ENCODE measurements at regions not wholly inside any gene's neighbourhood (a gene's known extent, or its start where the extent isn't known, plus 50 kb on each side); places are given as distances from the start of the nearest gene placed in this dataset.

DNA sequence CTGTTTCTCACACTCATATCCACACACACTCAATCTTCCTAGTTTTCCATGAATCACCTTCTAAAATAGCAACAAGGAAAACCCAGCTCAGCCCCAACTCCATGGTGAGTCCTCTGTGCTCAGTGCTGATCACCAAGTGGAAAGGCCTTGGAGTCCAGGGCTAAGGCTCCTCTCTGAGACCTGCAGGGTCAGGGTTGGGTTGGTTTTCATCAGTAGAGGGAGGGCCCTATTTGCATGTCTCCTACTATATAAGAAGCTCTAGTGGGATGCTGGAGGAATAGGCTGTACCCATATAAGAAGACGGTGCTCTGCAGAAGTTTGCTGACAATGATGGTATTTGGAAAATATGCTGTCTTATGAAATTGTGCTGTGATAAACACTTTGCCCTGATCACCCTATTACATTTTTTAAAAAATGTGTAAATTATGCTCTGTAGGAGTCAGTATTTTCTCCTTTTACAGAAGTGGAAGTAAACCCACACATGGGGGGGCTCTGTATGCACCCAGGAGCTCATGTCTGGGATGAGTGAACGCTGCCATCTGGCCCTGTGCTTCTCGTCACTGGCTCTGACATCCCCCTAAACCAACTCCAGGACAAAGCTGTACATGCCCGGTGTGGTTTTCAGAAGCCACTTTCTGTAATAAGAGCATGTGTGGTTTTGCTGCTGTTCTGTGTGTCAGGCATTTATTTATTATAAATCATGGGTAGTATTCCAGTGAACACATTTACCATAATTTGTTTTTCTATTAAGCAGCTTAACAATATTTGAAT lies 536.3 kb downstream of the TMEM121 start:
- WGBS, result 49% methylated on average over 4 of the region's 4 CpGs
- Histone ChIP-seq H3K27me3 (ENCODE audit: control insufficient read depth in 4 of 4, insufficient read depth in 4 of 4, low read length in 3 of 4) (peaks cover 0 to 3% (median 2%) of the 10 kb centered on the region in 4 donors), H3K36me3 (ENCODE audit: control insufficient read depth in 4 of 4, insufficient read depth in 3 of 4, low read depth in 1 of 4, low read length in 3 of 4) (no peaks in the 10 kb centered on the region), H3K27ac (ENCODE audit: low read depth in 1 of 2, low read length in 2 of 2) (no peak overlapping the region), H3K4me1 (ENCODE audit: control insufficient read depth in 4 of 4, insufficient read depth in 4 of 4, low read length in 3 of 4) (no peaks in the 10 kb centered on the region), H3K9ac (ENCODE audit: low read depth in 1 of 2, low read length in 2 of 2) (no peak overlapping the region), H3K4me3 (ENCODE audit: low read depth in 1 of 3, low read length in 3 of 3) (no peak overlapping the region), H3K9me3 (ENCODE audit: control insufficient read depth in 4 of 4, low read length in 3 of 4) (no peaks in the 10 kb centered on the region)
- TF ChIP-seq RXRA (IDR thresholded peaks at IDR 0.05) (no peak), FOXA1 (IDR thresholded peaks at IDR 0.05) (no peak), JUND (IDR thresholded peaks at IDR 0.05) (no peak), NR2F2 (IDR thresholded peaks at IDR 0.05) (no peak), FOXA2 (IDR thresholded peaks at IDR 0.05) (no peak), TAF1 (conservative IDR thresholded peaks at IDR 0.05) (no peak), YY1 (IDR thresholded peaks at IDR 0.05) (no peak), HNF4A (conservative IDR thresholded peaks at IDR 0.05) (no peak), EGR1 (IDR thresholded peaks at IDR 0.05; ENCODE audit: low read depth in 2 of 2) (no peak)
- TF ChIP-seq, protein P1, sequence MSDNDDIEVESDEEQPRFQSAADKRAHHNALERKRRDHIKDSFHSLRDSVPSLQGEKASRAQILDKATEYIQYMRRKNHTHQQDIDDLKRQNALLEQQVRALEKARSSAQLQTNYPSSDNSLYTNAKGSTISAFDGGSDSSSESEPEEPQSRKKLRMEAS (IDR thresholded peaks at IDR 0.05), result no peak
- TF ChIP-seq, protein P2, sequence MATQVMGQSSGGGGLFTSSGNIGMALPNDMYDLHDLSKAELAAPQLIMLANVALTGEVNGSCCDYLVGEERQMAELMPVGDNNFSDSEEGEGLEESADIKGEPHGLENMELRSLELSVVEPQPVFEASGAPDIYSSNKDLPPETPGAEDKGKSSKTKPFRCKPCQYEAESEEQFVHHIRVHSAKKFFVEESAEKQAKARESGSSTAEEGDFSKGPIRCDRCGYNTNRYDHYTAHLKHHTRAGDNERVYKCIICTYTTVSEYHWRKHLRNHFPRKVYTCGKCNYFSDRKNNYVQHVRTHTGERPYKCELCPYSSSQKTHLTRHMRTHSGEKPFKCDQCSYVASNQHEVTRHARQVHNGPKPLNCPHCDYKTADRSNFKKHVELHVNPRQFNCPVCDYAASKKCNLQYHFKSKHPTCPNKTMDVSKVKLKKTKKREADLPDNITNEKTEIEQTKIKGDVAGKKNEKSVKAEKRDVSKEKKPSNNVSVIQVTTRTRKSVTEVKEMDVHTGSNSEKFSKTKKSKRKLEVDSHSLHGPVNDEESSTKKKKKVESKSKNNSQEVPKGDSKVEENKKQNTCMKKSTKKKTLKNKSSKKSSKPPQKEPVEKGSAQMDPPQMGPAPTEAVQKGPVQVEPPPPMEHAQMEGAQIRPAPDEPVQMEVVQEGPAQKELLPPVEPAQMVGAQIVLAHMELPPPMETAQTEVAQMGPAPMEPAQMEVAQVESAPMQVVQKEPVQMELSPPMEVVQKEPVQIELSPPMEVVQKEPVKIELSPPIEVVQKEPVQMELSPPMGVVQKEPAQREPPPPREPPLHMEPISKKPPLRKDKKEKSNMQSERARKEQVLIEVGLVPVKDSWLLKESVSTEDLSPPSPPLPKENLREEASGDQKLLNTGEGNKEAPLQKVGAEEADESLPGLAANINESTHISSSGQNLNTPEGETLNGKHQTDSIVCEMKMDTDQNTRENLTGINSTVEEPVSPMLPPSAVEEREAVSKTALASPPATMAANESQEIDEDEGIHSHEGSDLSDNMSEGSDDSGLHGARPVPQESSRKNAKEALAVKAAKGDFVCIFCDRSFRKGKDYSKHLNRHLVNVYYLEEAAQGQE (IDR thresholded peaks at IDR 0.05), result no peak
- TF ChIP-seq, protein P3, sequence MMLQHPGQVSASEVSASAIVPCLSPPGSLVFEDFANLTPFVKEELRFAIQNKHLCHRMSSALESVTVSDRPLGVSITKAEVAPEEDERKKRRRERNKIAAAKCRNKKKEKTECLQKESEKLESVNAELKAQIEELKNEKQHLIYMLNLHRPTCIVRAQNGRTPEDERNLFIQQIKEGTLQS (IDR thresholded peaks at IDR 0.05), result no peak
- TF ChIP-seq, protein P4, sequence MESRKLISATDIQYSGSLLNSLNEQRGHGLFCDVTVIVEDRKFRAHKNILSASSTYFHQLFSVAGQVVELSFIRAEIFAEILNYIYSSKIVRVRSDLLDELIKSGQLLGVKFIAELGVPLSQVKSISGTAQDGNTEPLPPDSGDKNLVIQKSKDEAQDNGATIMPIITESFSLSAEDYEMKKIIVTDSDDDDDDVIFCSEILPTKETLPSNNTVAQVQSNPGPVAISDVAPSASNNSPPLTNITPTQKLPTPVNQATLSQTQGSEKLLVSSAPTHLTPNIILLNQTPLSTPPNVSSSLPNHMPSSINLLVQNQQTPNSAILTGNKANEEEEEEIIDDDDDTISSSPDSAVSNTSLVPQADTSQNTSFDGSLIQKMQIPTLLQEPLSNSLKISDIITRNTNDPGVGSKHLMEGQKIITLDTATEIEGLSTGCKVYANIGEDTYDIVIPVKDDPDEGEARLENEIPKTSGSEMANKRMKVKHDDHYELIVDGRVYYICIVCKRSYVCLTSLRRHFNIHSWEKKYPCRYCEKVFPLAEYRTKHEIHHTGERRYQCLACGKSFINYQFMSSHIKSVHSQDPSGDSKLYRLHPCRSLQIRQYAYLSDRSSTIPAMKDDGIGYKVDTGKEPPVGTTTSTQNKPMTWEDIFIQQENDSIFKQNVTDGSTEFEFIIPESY (IDR thresholded peaks at IDR 0.05), result no peak
- TF ChIP-seq, protein P5, sequence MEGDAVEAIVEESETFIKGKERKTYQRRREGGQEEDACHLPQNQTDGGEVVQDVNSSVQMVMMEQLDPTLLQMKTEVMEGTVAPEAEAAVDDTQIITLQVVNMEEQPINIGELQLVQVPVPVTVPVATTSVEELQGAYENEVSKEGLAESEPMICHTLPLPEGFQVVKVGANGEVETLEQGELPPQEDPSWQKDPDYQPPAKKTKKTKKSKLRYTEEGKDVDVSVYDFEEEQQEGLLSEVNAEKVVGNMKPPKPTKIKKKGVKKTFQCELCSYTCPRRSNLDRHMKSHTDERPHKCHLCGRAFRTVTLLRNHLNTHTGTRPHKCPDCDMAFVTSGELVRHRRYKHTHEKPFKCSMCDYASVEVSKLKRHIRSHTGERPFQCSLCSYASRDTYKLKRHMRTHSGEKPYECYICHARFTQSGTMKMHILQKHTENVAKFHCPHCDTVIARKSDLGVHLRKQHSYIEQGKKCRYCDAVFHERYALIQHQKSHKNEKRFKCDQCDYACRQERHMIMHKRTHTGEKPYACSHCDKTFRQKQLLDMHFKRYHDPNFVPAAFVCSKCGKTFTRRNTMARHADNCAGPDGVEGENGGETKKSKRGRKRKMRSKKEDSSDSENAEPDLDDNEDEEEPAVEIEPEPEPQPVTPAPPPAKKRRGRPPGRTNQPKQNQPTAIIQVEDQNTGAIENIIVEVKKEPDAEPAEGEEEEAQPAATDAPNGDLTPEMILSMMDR (IDR thresholded peaks at IDR 0.05; ENCODE audit: low read depth, low read length, missing input control), result no peak
- no peak for DNase-seq (ENCODE audit: low spot score)

DNA sequence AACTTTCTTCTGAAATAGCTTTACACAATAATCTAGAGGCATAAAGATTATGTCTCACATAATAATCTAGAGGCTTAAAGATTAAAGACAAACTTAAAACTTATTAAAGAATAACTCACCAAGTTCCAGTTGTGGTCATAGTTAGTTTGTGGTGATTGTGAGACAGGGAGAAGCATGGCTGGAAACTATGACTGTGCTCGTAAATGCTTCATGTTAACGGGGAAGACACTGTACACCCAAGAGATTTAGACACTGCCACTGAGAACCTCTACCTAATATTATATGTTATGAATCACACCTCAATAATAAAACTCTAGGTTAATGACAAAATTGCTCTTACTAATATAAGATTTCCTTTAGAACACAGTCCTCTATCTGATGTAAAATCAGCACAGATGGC lies 541.6 kb downstream of the TMEM121 start:
- WGBS, result 67% methylated on average over 2 of the region's 2 CpGs
- Histone ChIP-seq H3K4me3 (ENCODE audit: low read depth in 1 of 3, low read length in 3 of 3) (no peak overlapping the region), H3K9ac (ENCODE audit: low read depth in 1 of 2, low read length in 2 of 2) (no peak overlapping the region), H3K27ac (ENCODE audit: low read depth in 1 of 2, low read length in 2 of 2) (no peak overlapping the region), H3K27me3 (ENCODE audit: control insufficient read depth in 4 of 4, insufficient read depth in 4 of 4, low read length in 3 of 4) (peaks cover 0 to 10% (median 2%) of the 10 kb centered on the region in 4 donors), H3K36me3 (ENCODE audit: control insufficient read depth in 4 of 4, insufficient read depth in 3 of 4, low read depth in 1 of 4, low read length in 3 of 4) (no peaks in the 10 kb centered on the region), H3K4me1 (ENCODE audit: control insufficient read depth in 4 of 4, insufficient read depth in 4 of 4, low read length in 3 of 4) (no peaks in the 10 kb centered on the region), H3K9me3 (ENCODE audit: control insufficient read depth in 4 of 4, low read length in 3 of 4) (no peaks in the 10 kb centered on the region)
- TF ChIP-seq EGR1 (IDR thresholded peaks at IDR 0.05; ENCODE audit: low read depth in 2 of 2), result no peak
- TF ChIP-seq GABPA (IDR thresholded peaks at IDR 0.05 in 1 of 2, conservative IDR thresholded peaks at IDR 0.05 in 1 of 2), result no peak
- TF ChIP-seq RAD21 (IDR thresholded peaks at IDR 0.05), result no peak
- no peak for TF ChIP-seq HNF4G (IDR thresholded peaks at IDR 0.05)
- DNase-seq (ENCODE audit: low spot score), result no peak
